H1 (cell line): ENCODE measurements at regions not wholly inside any gene's neighbourhood (a gene's known extent, or its start where the extent isn't known, plus 50 kb on each side); places are given as distances from the start of the nearest gene placed in this dataset.

Source experiments
- CTCF ChIA-PET: fragments of 300-600 bp; sonication (Branson Sonifier 250); formaldehyde crosslinking; loops from one replicate; lab custom pipeline; 2021; ENCODE audit not compliant: partially characterized antibody; lab: Charles Lee
- POLR2A ChIA-PET: fragments of 300-600 bp; sonication (Branson Sonifier 250); formaldehyde crosslinking; loops from one replicate; lab custom pipeline; 2021; ENCODE audit warnings: inconsistent platforms; ENCODE audit not compliant: partially characterized antibody; lab: Charles Lee
- DNase-seq, 2 experiments: peaks; one replicate each; pipeline versions ENCODE4 v3.0.0 to v3.0.0-alpha.2; 2010 to 2022; ENCODE audit warnings: low spot score in 2 of 2, low read depth in 1 of 2, mixed read lengths in 1 of 2
- FAIRE-seq: peaks from 2 replicates; lab custom pipeline; 2011; peaks lifted over from hg19 to GRCh38; lab: Jason Lieb, UNC
- H2AFZ ChIP-seq: 2 replicates; pipeline ENCODE4 v1.8.1; 2012; ENCODE audit warnings: low read length, inconsistent platforms
- H2AK5ac ChIP-seq: 2 replicates; pipeline ENCODE4 v1.6.1; 2013; ENCODE audit warnings: low read depth, low read length
- H2BK120ac ChIP-seq: replicated peaks from 2 replicates; pipeline ENCODE3; 2013; ENCODE audit warnings: low read depth, low read length, inconsistent platforms
- H2BK12ac ChIP-seq: 2 replicates; pipeline ENCODE4 v1.6.1; 2013; ENCODE audit warnings: low read depth, low read length
- H2BK15ac ChIP-seq: 2 replicates; pipeline ENCODE4 v1.6.1; 2013; ENCODE audit warnings: low read length
- H2BK20ac ChIP-seq: 2 replicates; pipeline ENCODE4 v1.6.1; 2013; ENCODE audit warnings: low read length
- H2BK5ac ChIP-seq: 2 replicates; pipeline ENCODE4 v1.6.1; 2013; ENCODE audit warnings: low read depth, low read length
- H3K14ac ChIP-seq: 2 replicates; pipeline ENCODE4 v1.6.1; 2013; ENCODE audit warnings: inconsistent platforms; ENCODE audit not compliant: insufficient read length
- H3K18ac ChIP-seq: 2 replicates; pipeline ENCODE4 v1.6.1; 2013; ENCODE audit warnings: low read length; ENCODE audit errors: extremely low read depth
- H3K23ac ChIP-seq: 2 replicates; pipeline ENCODE4 v1.6.1; 2013; ENCODE audit warnings: inconsistent platforms; ENCODE audit not compliant: insufficient read length
- H3K23me2 ChIP-seq: 2 replicates; pipeline ENCODE4 v1.6.1; 2013; ENCODE audit warnings: low read depth, low read length
- H3K27ac ChIP-seq: 2 replicates; pipeline ENCODE4 v1.6.1; 2011; ENCODE audit warnings: low read depth, low read length, inconsistent platforms
- H3K27me3 ChIP-seq, 4 experiments: replicated peaks in 1 of 4; 1 replicate in 1 of 4; 2 replicates in 3 of 4; pipeline versions ENCODE4 v1.6.1 to v1.8.1; 2011 to 2013; ENCODE audit warnings: low read length in 3 of 4, mild to moderate bottlenecking in 3 of 4, inconsistent platforms in 2 of 4, mixed read lengths in 2 of 4, moderate library complexity in 1 of 4; ENCODE audit not compliant: control insufficient read depth in 3 of 4, insufficient read depth in 3 of 4; ENCODE audit errors: extremely low read depth in 1 of 4
- H3K36me3 ChIP-seq, 4 experiments: 2 replicates each; pipeline versions ENCODE4 v1.6.1 to v1.8.1; 2011 to 2013; ENCODE audit warnings: mild to moderate bottlenecking in 4 of 4, low read length in 3 of 4, moderate library complexity in 2 of 4, control low read depth in 1 of 4, inconsistent platforms in 1 of 4; ENCODE audit not compliant: insufficient read depth in 4 of 4, control insufficient read depth in 2 of 4
- H3K4ac ChIP-seq: replicated peaks from 2 replicates; pipeline ENCODE3; 2013; ENCODE audit warnings: low read length, low read depth, mixed read lengths, inconsistent platforms; ENCODE audit not compliant: insufficient read length
- H3K4me1 ChIP-seq, 4 experiments: replicated peaks in 1 of 4; 1 replicate in 1 of 4; 2 replicates in 3 of 4; pipeline versions ENCODE4 v1.6.1 to v1.8.1; 2011 to 2013; ENCODE audit warnings: low read length in 3 of 4, inconsistent platforms in 2 of 4, mixed read lengths in 1 of 4; ENCODE audit not compliant: insufficient read depth in 4 of 4, control insufficient read depth in 3 of 4
- H3K4me2 ChIP-seq, 2 experiments: 2 replicates each; pipeline versions ENCODE4 v1.6.1 to v1.8.1; 2011 to 2013; ENCODE audit warnings: low read depth in 2 of 2, low read length in 2 of 2, control low read depth in 1 of 2, inconsistent platforms in 1 of 2, mild to moderate bottlenecking in 1 of 2; ENCODE audit not compliant: insufficient read depth in 1 of 2
- H3K4me3 ChIP-seq, 4 experiments: fragments of 200-600, 300-600 bp in 1 of 4; sonication (generic), shearing (Covaris generic), sonication (Bioruptor Twin) in 1 of 4; 2 replicates each; pipeline versions ENCODE4 v1.5.1 to v1.8.1; 2011 to 2016; ENCODE audit warnings: low read length in 4 of 4, low read depth in 3 of 4, control low read depth in 2 of 4, inconsistent platforms in 2 of 4, mild to moderate bottlenecking in 2 of 4, mixed read lengths in 1 of 4, moderate library complexity in 1 of 4; ENCODE audit not compliant: insufficient read depth in 2 of 4; ENCODE audit errors: extremely low read depth in 1 of 4
- H3K56ac ChIP-seq: replicated peaks from 2 replicates; pipeline ENCODE3; 2013; ENCODE audit warnings: low read depth, mild to moderate bottlenecking, mixed read lengths, low read length, inconsistent platforms; ENCODE audit not compliant: insufficient read length
- H3K79me1 ChIP-seq: 2 replicates; pipeline ENCODE4 v1.6.1; 2013; ENCODE audit warnings: low read depth, low read length, control low read depth
- H3K79me2 ChIP-seq, 2 experiments: 2 replicates each; pipeline versions ENCODE4 v1.6.1 to v1.8.1; 2012 to 2013; ENCODE audit warnings: low read length in 2 of 2, mild to moderate bottlenecking in 2 of 2, inconsistent platforms in 1 of 2; ENCODE audit not compliant: insufficient read depth in 2 of 2, control insufficient read depth in 1 of 2
- H3K9ac ChIP-seq, 4 experiments: replicated peaks in 1 of 4; 1 replicate in 1 of 4; 2 replicates in 3 of 4; pipeline versions ENCODE4 v1.6.1 to v1.8.1; 2011 to 2013; ENCODE audit warnings: low read depth in 3 of 4, low read length in 3 of 4, control low read depth in 2 of 4, mild to moderate bottlenecking in 2 of 4, moderate library complexity in 2 of 4, inconsistent platforms in 1 of 4; ENCODE audit errors: extremely low read depth in 1 of 4
- H3K9me3 ChIP-seq, 2 experiments: 2 replicates each; pipeline versions ENCODE4 v1.6.1 to v1.8.1; 2012 to 2013; ENCODE audit warnings: mild to moderate bottlenecking in 2 of 2, moderate library complexity in 2 of 2, control low read depth in 1 of 2, inconsistent platforms in 1 of 2, low read depth in 1 of 2, low read length in 1 of 2, mixed read lengths in 1 of 2; ENCODE audit not compliant: insufficient read depth in 2 of 2
- H4K20me1 ChIP-seq, 2 experiments: replicated peaks in 1 of 2; 2 replicates each; pipeline versions ENCODE3 to v1.8.1; 2011 to 2013; ENCODE audit warnings: inconsistent platforms in 2 of 2, low read length in 2 of 2, mild to moderate bottlenecking in 1 of 2; ENCODE audit not compliant: insufficient read depth in 2 of 2, control insufficient read depth in 1 of 2
- H4K5ac ChIP-seq: 2 replicates; pipeline ENCODE4 v1.6.1; 2013; ENCODE audit warnings: low read length, low read depth, mixed read lengths, inconsistent platforms; ENCODE audit not compliant: insufficient read length
- H4K8ac ChIP-seq: 2 replicates; pipeline ENCODE4 v1.8.0; 2013; ENCODE audit warnings: mild to moderate bottlenecking, moderate library complexity, low read length, inconsistent platforms; ENCODE audit not compliant: insufficient read depth; ENCODE audit errors: extremely low read depth
- H4K91ac ChIP-seq: replicated peaks from 2 replicates; pipeline ENCODE3; 2013; ENCODE audit warnings: low read length, mixed read lengths, inconsistent platforms; ENCODE audit not compliant: insufficient read length
- BACH1 ChIP-seq: IDR thresholded peaks from 2 replicates; pipeline ENCODE4 v1.6.1; 2012; ENCODE audit warnings: low read length, improper control_type of control experiment
- CHD1 ChIP-seq: IDR thresholded peaks from 2 replicates; pipeline ENCODE4 v1.6.1; 2012; ENCODE audit warnings: low read depth, low read length, improper control_type of control experiment
- CREB1 ChIP-seq: IDR thresholded peaks from 2 replicates; pipeline ENCODE4 v1.6.1; 2012; ENCODE audit warnings: inconsistent platforms
- EZH2 ChIP-seq: fragments of 200-600 bp; sonication (generic); IDR thresholded peaks from 2 replicates; pipeline ENCODE4 v1.7.1; 2012; ENCODE audit warnings: low read depth, mild to moderate bottlenecking, moderate library complexity, low read length, inconsistent platforms; ENCODE audit not compliant: severe bottlenecking
- GTF2F1 ChIP-seq: IDR thresholded peaks from 2 replicates; pipeline ENCODE4 v1.6.1; 2012; ENCODE audit warnings: low read depth, low read length, improper control_type of control experiment, borderline replicate concordance
- JUN ChIP-seq: IDR thresholded peaks from 2 replicates; pipeline ENCODE4 v1.6.1; 2011; ENCODE audit warnings: low read depth, mild to moderate bottlenecking, improper control_type of control experiment, low read length
- KDM4A ChIP-seq: IDR thresholded peaks from one replicate; pipeline ENCODE4 v1.7.1; 2012; ENCODE audit warnings: low read depth, mild to moderate bottlenecking, moderate library complexity, low read length, inconsistent platforms; ENCODE audit not compliant: severe bottlenecking
- NANOG ChIP-seq: IDR thresholded peaks from 2 replicates; pipeline ENCODE4 v1.6.1; 2011; ENCODE audit warnings: low read length, low read depth, mild to moderate bottlenecking, inconsistent platforms; ENCODE audit not compliant: insufficient read depth, poor library complexity, severe bottlenecking
- POU5F1 ChIP-seq: IDR thresholded peaks from 2 replicates; pipeline ENCODE4 v1.6.1; 2011; ENCODE audit warnings: low read depth, mild to moderate bottlenecking, low read length, moderate library complexity
- SIX5 ChIP-seq: IDR thresholded peaks from 2 replicates; pipeline ENCODE4 v1.6.1; 2011; ENCODE audit warnings: mild to moderate bottlenecking, low read depth, low read length
- SP1 ChIP-seq: IDR thresholded peaks from 2 replicates; pipeline ENCODE4 v1.6.1; 2011; ENCODE audit warnings: low read depth, low read length
- SP4 ChIP-seq: IDR thresholded peaks from 2 replicates; pipeline ENCODE4 v1.6.1; 2012; ENCODE audit warnings: low read length, inconsistent platforms
- TAF7 ChIP-seq: optimal IDR thresholded peaks from 2 replicates; pipeline ENCODE3; 2011; ENCODE audit warnings: low read depth, mild to moderate bottlenecking, inconsistent platforms, low read length, moderate library complexity, borderline replicate concordance
- YY1 ChIP-seq: IDR thresholded peaks from 2 replicates; pipeline ENCODE4 v1.6.1; 2011; ENCODE audit warnings: low read depth, mild to moderate bottlenecking, low read length
- WGBS, 2 experiments: shearing (Covaris generic) in 1 of 2; methylation state at CpG; one replicate each; pipeline versions ENCODE4 v1.1.6 to v1.1.7; 2013 to 2015; ENCODE audit warnings: low lambda C conversion rate in 2 of 2, mixed read lengths in 2 of 2, inconsistent platforms in 1 of 2, low coverage in 1 of 2, missing lambda C conversion rate in 1 of 2; ENCODE audit not compliant: insufficient replicate concordance in 2 of 2, insufficient coverage in 1 of 2, insufficient read length in 1 of 2; ENCODE audit errors: extremely low coverage in 1 of 2, missing lambda C conversion rate in 1 of 2; 5-methylcytosine and 5-hydroxymethylcytosine counted together

- no peak overlapping the region for H2BK15ac ChIP-seq
- no peak overlapping the region for H3K27ac ChIP-seq
- H3K79me2 ChIP-seq = no peaks in the 10 kb centered on the region
- H2AK5ac ChIP-seq = no peak overlapping the region
- H3K23me2 ChIP-seq = no peaks in the 10 kb centered on the region; the same call in 1 of the 2 replicates
- no peaks in the 10 kb centered on the region for H4K20me1 ChIP-seq
- no peak overlapping the region for H3K4me2 ChIP-seq
- 84% methylated on average over 6 of the region's 6 CpGs; no CpG with 5 or more reads in 1 of the 2 experiments for WGBS, 2 experiments
- H2BK12ac ChIP-seq = no peak overlapping the region
- H3K4ac ChIP-seq = no peak overlapping the region
- no peaks in the 10 kb centered on the region for H3K79me1 ChIP-seq
- ChIA-PET CTCF (interaction anchor here (0.6 to 1.0 kb wide), 3 partner anchors 9 to 369 kb away, joined by 3 to 4 read pairs (median 3); no protein-coding TSS in a partner anchor), POLR2A (no interaction called here)
- no peak overlapping the region for H4K5ac ChIP-seq
- H2BK20ac ChIP-seq = no peak overlapping the region
- no peak overlapping the region for H4K91ac ChIP-seq
- DNase-seq (no peak), FAIRE-seq (no peak)
- no peak overlapping the region for H3K9ac ChIP-seq
- no peaks in the 10 kb centered on the region for H3K36me3 ChIP-seq
- no peak overlapping the region for H3K23ac ChIP-seq
- no peak overlapping the region for H3K18ac ChIP-seq
- H3K4me1 ChIP-seq = peaks cover 0 to 19% (median 6%) of the 10 kb centered on the region in 4 experiments; a peak in 5 of 7 replicates
- no peaks in the 10 kb centered on the region for H3K27me3 ChIP-seq
- no peak overlapping the region for H2BK5ac ChIP-seq
- no peak overlapping the region for H3K14ac ChIP-seq
- no peak overlapping the region for H2AFZ ChIP-seq
- H3K56ac ChIP-seq = no peak overlapping the region
- H3K9me3 ChIP-seq = no peaks in the 10 kb centered on the region
- no peak overlapping the region for H4K8ac ChIP-seq
- no peak overlapping the region for H2BK120ac ChIP-seq
- no peak overlapping the region for H3K4me3 ChIP-seq
- no peak for TF ChIP-seq TAF7
- TF ChIP-seq SP1 = no peak
- TF ChIP-seq KDM4A = no peak
- no peak for TF ChIP-seq SP4
- TF ChIP-seq EZH2 = no peak
- TF ChIP-seq YY1 = no peak
- TF ChIP-seq NANOG = no peak
- TF ChIP-seq CREB1 = no peak
- no peak for TF ChIP-seq POU5F1
- no peak for TF ChIP-seq SIX5
- TF ChIP-seq GTF2F1 = no peak
- TF ChIP-seq CHD1 = no peak
- no peak for TF ChIP-seq JUN
- no peak for TF ChIP-seq BACH1
Observed at GRCh38 chr3:102179326-102180177, 255.3 kb upstream of the ZPLD1 start.
